Chondrocyte (in vitro differentiated cells): ENCODE measurements at regions not wholly inside any gene's neighbourhood (a gene's known extent, or its start where the extent isn't known, plus 50 kb on each side); places are given as distances from the start of the nearest gene placed in this dataset.
A peak's percentile ranks its signal among the peaks of the same experiment; 100 is the strongest.

ENCODE experiments used
- DNase-seq: peaks from one replicate; pipeline ENCODE4 v3.0.0; 2021; ENCODE audit warnings: mixed read lengths, low spot score
- H3K27ac Mint-ChIP-seq: one replicate; pipeline ENCODE4 v1.8.0; 2021; ENCODE audit warnings: mild to moderate bottlenecking, moderate library complexity, mixed read lengths; ENCODE audit not compliant: unreplicated experiment
- H3K27me3 Mint-ChIP-seq: 2 replicates; pipeline ENCODE4 v1.8.0; 2021; ENCODE audit warnings: low read depth, mixed read lengths
- H3K36me3 Mint-ChIP-seq: 2 replicates; pipeline ENCODE4 v1.8.0; 2021; ENCODE audit warnings: low read depth, mixed read lengths
- H3K4me1 Mint-ChIP-seq: 2 replicates; pipeline ENCODE4 v1.8.0; 2021; ENCODE audit warnings: low read depth, mild to moderate bottlenecking, mixed read lengths
- H3K4me3 Mint-ChIP-seq: one replicate; pipeline ENCODE4 v1.8.0; 2021; ENCODE audit warnings: mild to moderate bottlenecking, moderate library complexity, mixed read lengths; ENCODE audit not compliant: unreplicated experiment
- H3K9me3 Mint-ChIP-seq: 2 replicates; pipeline ENCODE4 v1.8.0; 2021; ENCODE audit warnings: low read depth, mixed read lengths
- TF ChIP-seq, protein P1 (sequence below): fragments of 200-600 bp; sonication (generic); IDR thresholded peaks from 2 replicates; pipeline ENCODE4 v1.5.0; 2021; ENCODE audit warnings: antibody characterized with exemption, mild to moderate bottlenecking, moderate library complexity

DNA sequence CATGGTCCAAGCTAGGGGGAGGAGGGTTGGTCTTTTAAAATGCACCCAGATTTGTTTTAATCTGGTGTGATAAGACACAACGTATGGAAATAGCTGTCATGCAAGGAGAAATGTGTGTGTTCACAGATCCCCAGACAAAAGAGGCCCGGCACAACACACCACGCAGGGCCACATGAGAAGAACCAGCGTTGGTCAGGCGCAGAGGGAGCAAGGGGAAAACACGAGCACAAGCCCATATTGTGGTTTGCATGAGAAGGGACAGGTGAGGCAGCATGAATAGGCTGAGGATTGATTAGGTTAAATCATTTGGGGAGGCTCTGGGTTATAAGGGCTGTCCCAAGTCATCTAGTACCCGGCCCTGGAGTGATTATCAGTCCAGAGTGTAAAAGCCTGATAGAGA, 272.5 kb upstream of the NCKAP5 start:
- Mint-ChIP-seq H3K36me3 (no peaks in the 10 kb centered on the region), H3K9me3 (no peaks in the 10 kb centered on the region), H3K27me3 (peaks cover 4% of the 10 kb centered on the region), H3K27ac (no peak overlapping the region), H3K4me3 (no peak overlapping the region), H3K4me1 (peaks cover 32% of the 10 kb centered on the region)
- TF ChIP-seq, protein P1, sequence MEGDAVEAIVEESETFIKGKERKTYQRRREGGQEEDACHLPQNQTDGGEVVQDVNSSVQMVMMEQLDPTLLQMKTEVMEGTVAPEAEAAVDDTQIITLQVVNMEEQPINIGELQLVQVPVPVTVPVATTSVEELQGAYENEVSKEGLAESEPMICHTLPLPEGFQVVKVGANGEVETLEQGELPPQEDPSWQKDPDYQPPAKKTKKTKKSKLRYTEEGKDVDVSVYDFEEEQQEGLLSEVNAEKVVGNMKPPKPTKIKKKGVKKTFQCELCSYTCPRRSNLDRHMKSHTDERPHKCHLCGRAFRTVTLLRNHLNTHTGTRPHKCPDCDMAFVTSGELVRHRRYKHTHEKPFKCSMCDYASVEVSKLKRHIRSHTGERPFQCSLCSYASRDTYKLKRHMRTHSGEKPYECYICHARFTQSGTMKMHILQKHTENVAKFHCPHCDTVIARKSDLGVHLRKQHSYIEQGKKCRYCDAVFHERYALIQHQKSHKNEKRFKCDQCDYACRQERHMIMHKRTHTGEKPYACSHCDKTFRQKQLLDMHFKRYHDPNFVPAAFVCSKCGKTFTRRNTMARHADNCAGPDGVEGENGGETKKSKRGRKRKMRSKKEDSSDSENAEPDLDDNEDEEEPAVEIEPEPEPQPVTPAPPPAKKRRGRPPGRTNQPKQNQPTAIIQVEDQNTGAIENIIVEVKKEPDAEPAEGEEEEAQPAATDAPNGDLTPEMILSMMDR = no peak
- DNase-seq = no peak

DNA sequence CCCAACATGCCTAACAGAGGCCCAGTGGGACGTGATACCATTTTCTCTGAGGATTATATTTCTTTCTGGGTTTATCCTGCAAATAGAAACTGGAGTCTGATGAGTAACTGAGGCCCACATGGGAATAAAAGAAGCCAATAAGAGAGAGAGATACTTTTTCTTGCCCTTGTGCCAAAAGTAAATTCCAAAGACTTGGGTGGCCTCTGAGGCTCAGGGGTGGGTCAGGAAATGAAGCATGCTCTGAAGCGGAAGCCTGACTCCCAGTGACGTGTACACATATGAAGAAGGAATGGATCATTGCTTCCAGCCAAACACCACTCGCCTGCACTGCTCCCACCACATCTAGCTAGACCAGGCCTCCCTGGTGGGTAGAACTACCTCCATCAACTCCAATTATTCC, 273.6 kb upstream of the NCKAP5 start:
- H3K27ac Mint-ChIP-seq = peak overlapping the region; percentile 91
- peaks cover 32% of the 10 kb centered on the region for H3K4me1 Mint-ChIP-seq
- no peak overlapping the region for H3K4me3 Mint-ChIP-seq
- H3K9me3 Mint-ChIP-seq = no peaks in the 10 kb centered on the region
- TF ChIP-seq, protein P1 = no peak
- no peak for DNase-seq
- H3K36me3 Mint-ChIP-seq = no peaks in the 10 kb centered on the region
- peaks cover 4% of the 10 kb centered on the region for H3K27me3 Mint-ChIP-seq

DNA sequence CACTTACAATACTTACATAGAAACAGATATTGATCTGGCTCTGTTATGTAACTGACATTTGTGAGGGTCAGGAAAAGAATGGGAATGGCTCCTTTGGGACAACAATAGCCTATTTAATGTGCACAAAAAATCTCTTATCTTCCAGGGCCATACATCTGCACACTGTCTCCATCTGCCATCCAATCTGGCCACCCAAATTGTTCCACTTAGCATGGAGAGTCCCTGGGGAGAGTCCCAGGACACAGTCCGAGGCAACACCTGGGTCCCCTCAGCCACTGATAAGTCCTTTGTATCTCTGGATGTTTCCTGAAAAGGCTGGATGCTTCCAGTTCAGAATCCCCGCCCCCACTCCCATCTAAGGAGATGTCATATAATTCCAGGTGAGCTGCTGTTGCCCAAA, 274.2 kb upstream of the NCKAP5 start:
- no peak overlapping the region for H3K4me3 Mint-ChIP-seq
- peaks cover 32% of the 10 kb centered on the region for H3K4me1 Mint-ChIP-seq
- no peaks in the 10 kb centered on the region for H3K9me3 Mint-ChIP-seq
- peaks cover 4% of the 10 kb centered on the region for H3K27me3 Mint-ChIP-seq
- no peak for DNase-seq
- no peaks in the 10 kb centered on the region for H3K36me3 Mint-ChIP-seq
- TF ChIP-seq, protein P1 = no peak
- H3K27ac Mint-ChIP-seq = no peak overlapping the region

DNA sequence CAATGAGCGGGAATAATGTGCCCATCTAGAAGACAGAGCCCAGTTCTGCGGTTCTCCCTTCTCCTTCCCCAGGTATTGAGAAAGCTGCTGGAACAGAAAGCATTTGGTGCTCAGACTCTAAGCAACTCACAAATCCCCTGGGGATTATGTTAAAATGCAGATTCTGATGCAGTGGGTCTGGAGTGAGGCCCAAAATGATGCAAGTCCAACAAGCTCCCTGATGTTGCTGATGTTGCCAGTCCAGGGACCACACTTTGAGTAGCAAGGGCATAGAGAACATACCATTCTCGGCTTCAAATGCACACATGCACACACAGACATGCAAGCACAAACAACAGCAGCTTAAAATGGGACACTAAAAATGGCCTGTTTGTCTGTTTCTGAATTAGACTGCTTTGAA, 274.8 kb upstream of the NCKAP5 start:
- Mint-ChIP-seq H3K4me3 (no peak overlapping the region), H3K27ac (peak overlapping the region; percentile 49)
- TF ChIP-seq, protein P1 = no peak

DNA sequence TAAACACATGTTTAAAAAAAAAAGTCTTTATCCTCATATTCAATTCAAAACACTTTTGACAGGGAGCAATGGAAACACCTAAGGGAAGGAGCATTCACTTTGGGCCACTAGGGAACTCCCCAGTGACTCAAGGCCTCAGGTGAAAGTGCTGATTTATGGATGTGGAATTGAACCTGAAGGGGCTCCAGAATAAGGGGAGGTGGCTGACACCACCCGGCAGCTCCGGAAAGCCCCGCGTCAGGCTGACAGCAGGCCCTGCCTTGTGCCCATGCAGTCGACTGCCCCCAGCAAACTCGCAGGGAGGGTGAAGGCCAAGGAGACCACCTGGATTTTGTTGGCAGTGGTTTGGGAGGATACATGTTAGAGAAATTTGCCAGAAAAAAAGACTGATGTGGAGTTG, 275.3 kb upstream of the NCKAP5 start:
- DNase-seq = no peak
- Mint-ChIP-seq H3K9me3 (no peaks in the 10 kb centered on the region), H3K36me3 (no peaks in the 10 kb centered on the region), H3K27me3 (peaks cover 4% of the 10 kb centered on the region), H3K4me3 (no peak overlapping the region), H3K27ac (no peak overlapping the region), H3K4me1 (peaks cover 32% of the 10 kb centered on the region)
- TF ChIP-seq, protein P1 = no peak

More for the DNA sequence above, 274.8 kb upstream of the NCKAP5 start:
- H3K9me3 Mint-ChIP-seq = no peaks in the 10 kb centered on the region
- no peak for DNase-seq
- H3K36me3 Mint-ChIP-seq = no peaks in the 10 kb centered on the region
- H3K4me1 Mint-ChIP-seq = peaks cover 32% of the 10 kb centered on the region
- peaks cover 4% of the 10 kb centered on the region for H3K27me3 Mint-ChIP-seq
